DOHH2 (cell line): ENCODE measurements at regions not wholly inside any gene's neighbourhood (a gene's known extent, or its start where the extent isn't known, plus 50 kb on each side); places are given as distances from the start of the nearest gene placed in this dataset.

ENCODE experiments used
- H3F3A ChIP-seq: fragments of 200-600 bp; sonication (generic), shearing (Covaris generic); 2 replicates; pipeline ENCODE4 v1.6.0; 2016; ENCODE audit warnings: antibody characterized with exemption, mild to moderate bottlenecking; ENCODE audit not compliant: control insufficient read depth, insufficient read depth
- H3K27ac ChIP-seq: fragments of 200-600 bp; sonication (generic); 2 replicates; pipeline ENCODE4 v1.5.1; 2014; ENCODE audit warnings: low read depth, mild to moderate bottlenecking, low read length, moderate library complexity
- H3K27me3 ChIP-seq: fragments of 200-600 bp; sonication (generic); 2 replicates; pipeline ENCODE4 v1.6.1; 2014; ENCODE audit warnings: mild to moderate bottlenecking, low read length, mixed read lengths; ENCODE audit not compliant: control insufficient read depth
- H3K36me3 ChIP-seq: fragments of 200-600 bp; sonication (generic); 2 replicates; pipeline ENCODE4 v1.6.1; 2014; ENCODE audit warnings: mild to moderate bottlenecking, low read length, moderate library complexity, mixed read lengths; ENCODE audit not compliant: control insufficient read depth
- H3K4me1 ChIP-seq: fragments of 200-600 bp; sonication (generic); 2 replicates; pipeline ENCODE4 v1.6.1; 2014; ENCODE audit warnings: mild to moderate bottlenecking, low read length, mixed read lengths; ENCODE audit not compliant: control insufficient read depth
- H3K4me2 ChIP-seq: fragments of 200-600 bp; sonication (generic); 2 replicates; pipeline ENCODE4 v1.6.0; 2014; ENCODE audit warnings: mild to moderate bottlenecking, low read length, moderate library complexity
- H3K4me3 ChIP-seq: fragments of 200-600 bp; sonication (generic); 2 replicates; pipeline ENCODE4 v1.5.1; 2014; ENCODE audit warnings: mild to moderate bottlenecking, low read length, mixed read lengths
- H3K79me2 ChIP-seq: fragments of 200-600 bp; sonication (generic); 2 replicates; pipeline ENCODE4 v1.6.1; 2014; ENCODE audit warnings: mild to moderate bottlenecking, low read length, mixed read lengths; ENCODE audit not compliant: control insufficient read depth
- H3K9me2 ChIP-seq: fragments of 200-600 bp; sonication (generic); replicated peaks from 2 replicates; pipeline ENCODE4 v1.6.1; 2014; ENCODE audit warnings: mild to moderate bottlenecking, low read length, mixed read lengths; ENCODE audit not compliant: control insufficient read depth
- H3K9me3 ChIP-seq: fragments of 200-600 bp; sonication (generic); 2 replicates; pipeline ENCODE4 v1.6.1; 2014; ENCODE audit warnings: antibody characterized with exemption, low read length, mixed read lengths; ENCODE audit not compliant: control insufficient read depth, insufficient read depth
- H4K20me1 ChIP-seq: fragments of 200-600 bp; sonication (generic); 2 replicates; pipeline ENCODE4 v1.6.0; 2014; ENCODE audit warnings: low read depth, mild to moderate bottlenecking, antibody characterized with exemption, low read length, moderate library complexity; ENCODE audit not compliant: control insufficient read depth, insufficient read depth
- EZH2phosphoT487 ChIP-seq: fragments of 200-600 bp; sonication (generic); IDR thresholded peaks from 2 replicates; pipeline ENCODE4 v1.6.1; 2017; ENCODE audit warnings: borderline replicate concordance, mild to moderate bottlenecking, antibody characterized with exemption, low read length, moderate library complexity, mixed read lengths
- TF ChIP-seq, protein P1 (sequence below): fragments of 200-600 bp; sonication (generic); IDR thresholded peaks from one replicate; pipeline ENCODE4 v1.5.1; 2014; ENCODE audit warnings: antibody characterized with exemption, mild to moderate bottlenecking, low read depth, low read length; ENCODE audit not compliant: poor library complexity, severe bottlenecking

DNA sequence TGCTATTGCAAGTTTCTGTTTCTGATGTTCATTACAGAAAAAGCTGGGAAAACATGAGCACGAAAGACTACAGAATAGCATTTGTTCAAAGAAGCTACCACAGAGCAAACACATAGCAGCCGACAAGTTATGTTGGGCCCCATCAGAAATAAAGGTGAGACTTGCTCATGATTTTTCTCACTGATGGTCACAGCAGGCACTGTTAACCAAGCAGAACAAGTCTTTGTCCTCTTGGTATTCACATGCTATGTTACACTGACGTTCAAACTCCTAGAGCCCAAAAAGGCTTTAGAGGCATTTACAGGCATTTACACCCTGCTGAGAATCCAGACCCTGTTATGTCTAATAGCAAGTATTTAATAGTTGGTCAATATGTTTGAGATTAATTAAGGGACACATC lies 235.0 kb upstream of the HNMT start:
- no peaks in the 10 kb centered on the region for H4K20me1 ChIP-seq
- H3K9me2 ChIP-seq = no peaks in the 10 kb centered on the region
- H3K4me3 ChIP-seq = no peak overlapping the region
- no peaks in the 10 kb centered on the region for H3K36me3 ChIP-seq
- no peaks in the 10 kb centered on the region for H3F3A ChIP-seq
- H3K9me3 ChIP-seq = no peaks in the 10 kb centered on the region
- no peak overlapping the region for H3K4me2 ChIP-seq
- no peaks in the 10 kb centered on the region for H3K27me3 ChIP-seq
- no peaks in the 10 kb centered on the region for H3K79me2 ChIP-seq
- no peak overlapping the region for H3K27ac ChIP-seq
- no peaks in the 10 kb centered on the region for H3K4me1 ChIP-seq
- TF ChIP-seq, protein P1, sequence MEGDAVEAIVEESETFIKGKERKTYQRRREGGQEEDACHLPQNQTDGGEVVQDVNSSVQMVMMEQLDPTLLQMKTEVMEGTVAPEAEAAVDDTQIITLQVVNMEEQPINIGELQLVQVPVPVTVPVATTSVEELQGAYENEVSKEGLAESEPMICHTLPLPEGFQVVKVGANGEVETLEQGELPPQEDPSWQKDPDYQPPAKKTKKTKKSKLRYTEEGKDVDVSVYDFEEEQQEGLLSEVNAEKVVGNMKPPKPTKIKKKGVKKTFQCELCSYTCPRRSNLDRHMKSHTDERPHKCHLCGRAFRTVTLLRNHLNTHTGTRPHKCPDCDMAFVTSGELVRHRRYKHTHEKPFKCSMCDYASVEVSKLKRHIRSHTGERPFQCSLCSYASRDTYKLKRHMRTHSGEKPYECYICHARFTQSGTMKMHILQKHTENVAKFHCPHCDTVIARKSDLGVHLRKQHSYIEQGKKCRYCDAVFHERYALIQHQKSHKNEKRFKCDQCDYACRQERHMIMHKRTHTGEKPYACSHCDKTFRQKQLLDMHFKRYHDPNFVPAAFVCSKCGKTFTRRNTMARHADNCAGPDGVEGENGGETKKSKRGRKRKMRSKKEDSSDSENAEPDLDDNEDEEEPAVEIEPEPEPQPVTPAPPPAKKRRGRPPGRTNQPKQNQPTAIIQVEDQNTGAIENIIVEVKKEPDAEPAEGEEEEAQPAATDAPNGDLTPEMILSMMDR = no peak
- no peak for TF ChIP-seq EZH2phosphoT487

DNA sequence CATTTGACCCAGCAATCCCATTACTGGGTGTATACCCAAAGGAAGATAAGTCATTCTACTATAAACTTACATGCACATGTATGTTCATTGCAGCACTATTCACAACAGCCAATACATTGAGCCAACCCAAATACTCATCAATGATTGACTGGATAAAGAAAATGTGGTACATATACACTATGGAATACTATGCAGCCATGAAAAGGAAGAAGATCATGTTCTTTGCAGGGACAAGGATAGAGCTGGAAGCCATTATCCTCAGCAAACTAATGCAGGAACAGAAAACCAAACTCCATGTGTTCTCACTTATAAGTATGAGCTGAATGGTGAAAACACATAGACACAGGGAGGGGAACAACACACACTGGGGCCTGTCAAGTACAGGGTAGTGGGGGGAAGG lies 226.7 kb upstream of the HNMT start:
- no peak overlapping the region for H3K4me2 ChIP-seq
- no peaks in the 10 kb centered on the region for H3K27me3 ChIP-seq
- H3K4me3 ChIP-seq = no peak overlapping the region
- TF ChIP-seq EZH2phosphoT487 = no peak
- TF ChIP-seq, protein P1 = no peak
- no peaks in the 10 kb centered on the region for H3K9me2 ChIP-seq
- H3K36me3 ChIP-seq = no peaks in the 10 kb centered on the region
- H4K20me1 ChIP-seq = no peaks in the 10 kb centered on the region
- no peaks in the 10 kb centered on the region for H3K9me3 ChIP-seq
- H3F3A ChIP-seq = no peaks in the 10 kb centered on the region
- H3K27ac ChIP-seq = no peak overlapping the region
- H3K79me2 ChIP-seq = no peaks in the 10 kb centered on the region
- H3K4me1 ChIP-seq = no peaks in the 10 kb centered on the region

DNA sequence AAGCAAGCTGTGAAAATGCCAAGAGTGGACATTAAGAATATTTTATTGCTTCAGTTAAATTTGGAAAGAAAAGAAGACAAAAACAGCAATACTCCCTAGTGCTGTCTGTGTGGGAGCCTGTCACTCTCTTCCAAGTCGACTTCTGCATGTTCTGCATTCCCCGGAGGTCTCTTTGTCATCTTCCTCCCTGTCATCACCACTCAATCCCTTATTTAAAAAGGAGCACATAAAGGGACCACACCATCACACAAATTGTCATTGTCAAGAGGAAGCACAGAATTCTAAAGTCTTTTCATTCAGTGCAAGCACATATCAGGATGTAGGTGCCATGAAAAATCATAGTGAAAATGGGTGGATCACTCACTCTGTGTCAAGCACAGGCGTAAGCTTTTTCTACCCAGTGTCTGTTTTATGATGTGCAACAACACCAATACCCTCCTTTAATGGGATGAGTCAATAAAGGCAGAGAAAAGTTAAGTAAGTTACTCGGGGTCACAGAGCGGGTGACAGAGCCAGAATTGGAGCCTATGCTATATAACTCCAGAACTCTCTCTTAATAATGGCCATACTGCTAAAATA lies 222.4 kb upstream of the HNMT start:
- no peaks in the 10 kb centered on the region for H3K9me2 ChIP-seq
- H3K4me2 ChIP-seq = no peak overlapping the region
- H3K27ac ChIP-seq = no peak overlapping the region
- no peak for TF ChIP-seq EZH2phosphoT487
- TF ChIP-seq, protein P1 = no peak
- no peaks in the 10 kb centered on the region for H3K79me2 ChIP-seq
- no peaks in the 10 kb centered on the region for H3F3A ChIP-seq
- no peaks in the 10 kb centered on the region for H3K4me1 ChIP-seq
- H4K20me1 ChIP-seq = no peaks in the 10 kb centered on the region
- no peaks in the 10 kb centered on the region for H3K36me3 ChIP-seq
- no peaks in the 10 kb centered on the region for H3K9me3 ChIP-seq
- H3K27me3 ChIP-seq = no peaks in the 10 kb centered on the region
- H3K4me3 ChIP-seq = no peak overlapping the region
